Stimulated activated naive CD8-positive, alpha-beta T cell treated with anti-CD3 and anti-CD28 coated beads, Interleukin-15, Interleukin-2, amounts not matched to agents 100 ng/mL and 50 ng/mL, for 24 hours (primary cell): ENCODE measurements at regions not wholly inside any gene's neighbourhood (a gene's known extent, or its start where the extent isn't known, plus 50 kb on each side); places are given as distances from the start of the nearest gene placed in this dataset.

Experiments
- H3K27ac Mint-ChIP-seq: one replicate; pipeline ENCODE4 v1.8.0; 2021; ENCODE audit warnings: mild to moderate bottlenecking, mixed read lengths
- H3K27me3 Mint-ChIP-seq: one replicate; pipeline ENCODE4 v1.8.0; 2021; ENCODE audit warnings: mixed read lengths
- H3K36me3 Mint-ChIP-seq: one replicate; pipeline ENCODE4 v1.8.0; 2021; ENCODE audit warnings: low read depth, mixed read lengths
- H3K4me1 Mint-ChIP-seq: one replicate; pipeline ENCODE4 v1.8.0; 2021; ENCODE audit warnings: low read depth, mixed read lengths
- H3K4me3 Mint-ChIP-seq: one replicate; pipeline ENCODE4 v1.8.0; 2021; ENCODE audit warnings: mild to moderate bottlenecking, mixed read lengths
- H3K9me3 Mint-ChIP-seq: one replicate; pipeline ENCODE4 v1.8.0; 2021; ENCODE audit warnings: mixed read lengths

GRCh38 chr3:124512881-124513609, 217.2 kb upstream of the UMPS start:
- Mint-ChIP-seq H3K27ac (no peak overlapping the region), H3K36me3 (no peaks in the 10 kb centered on the region), H3K4me3 (no peak overlapping the region), H3K27me3 (peaks cover 28% of the 10 kb centered on the region), H3K9me3 (no peaks in the 10 kb centered on the region), H3K4me1 (no peaks in the 10 kb centered on the region)

- Mint-ChIP-seq H3K9me3 (no peaks in the 10 kb centered on the region), H3K27me3 (peaks cover 29% of the 10 kb centered on the region), H3K36me3 (no peaks in the 10 kb centered on the region), H3K4me3 (no peak overlapping the region), H3K4me1 (no peaks in the 10 kb centered on the region), H3K27ac (no peak overlapping the region)
Observed at GRCh38 chr3:124513610-124513997, 216.6 kb upstream of the UMPS start.

GRCh38 chr3:124514683-124515082, 215.6 kb upstream of the UMPS start:
- Mint-ChIP-seq H3K27ac (no peak overlapping the region), H3K4me1 (no peaks in the 10 kb centered on the region), H3K27me3 (peaks cover 38% of the 10 kb centered on the region), H3K9me3 (no peaks in the 10 kb centered on the region), H3K36me3 (no peaks in the 10 kb centered on the region), H3K4me3 (no peak overlapping the region)

- H3K27me3 Mint-ChIP-seq: peaks cover 38% of the 10 kb centered on the region
Observed at GRCh38 chr3:124516333-124516732, 213.9 kb upstream of the UMPS start.

GRCh38 chr3:124517306-124517705, 212.9 kb upstream of the UMPS start:
- Mint-ChIP-seq H3K27ac (no peak overlapping the region), H3K36me3 (no peaks in the 10 kb centered on the region), H3K4me1 (no peaks in the 10 kb centered on the region), H3K4me3 (no peak overlapping the region), H3K9me3 (no peaks in the 10 kb centered on the region), H3K27me3 (peaks cover 31% of the 10 kb centered on the region)

More at GRCh38 chr3:124516333-124516732, 213.9 kb upstream of the UMPS start:
- no peaks in the 10 kb centered on the region for H3K9me3 Mint-ChIP-seq
- H3K27ac Mint-ChIP-seq: no peak overlapping the region
- no peaks in the 10 kb centered on the region for H3K36me3 Mint-ChIP-seq
- no peak overlapping the region for H3K4me3 Mint-ChIP-seq
- no peaks in the 10 kb centered on the region for H3K4me1 Mint-ChIP-seq

- Mint-ChIP-seq H3K27me3 (peaks cover 32% of the 10 kb centered on the region), H3K4me1 (no peaks in the 10 kb centered on the region), H3K4me3 (no peak overlapping the region), H3K36me3 (no peaks in the 10 kb centered on the region), H3K9me3 (no peaks in the 10 kb centered on the region), H3K27ac (no peak overlapping the region)
Observed at GRCh38 chr3:124518350-124518749, 211.9 kb upstream of the UMPS start.

- H3K9me3 Mint-ChIP-seq: no peaks in the 10 kb centered on the region
- peaks cover 34% of the 10 kb centered on the region for H3K27me3 Mint-ChIP-seq
- no peak overlapping the region for H3K4me3 Mint-ChIP-seq
- H3K4me1 Mint-ChIP-seq: no peaks in the 10 kb centered on the region
- no peak overlapping the region for H3K27ac Mint-ChIP-seq
- H3K36me3 Mint-ChIP-seq: no peaks in the 10 kb centered on the region
Observed at GRCh38 chr3:124519591-124520194, 210.6 kb upstream of the UMPS start.

- H3K27ac Mint-ChIP-seq: no peak overlapping the region
- H3K4me1 Mint-ChIP-seq: no peaks in the 10 kb centered on the region
- no peak overlapping the region for H3K4me3 Mint-ChIP-seq
- no peaks in the 10 kb centered on the region for H3K36me3 Mint-ChIP-seq
- no peaks in the 10 kb centered on the region for H3K9me3 Mint-ChIP-seq
- H3K27me3 Mint-ChIP-seq: peaks cover 34% of the 10 kb centered on the region
Observed at GRCh38 chr3:124520970-124521369, 209.3 kb upstream of the UMPS start.

GRCh38 chr3:124522082-124522625, 208.1 kb upstream of the UMPS start:
- H3K4me1 Mint-ChIP-seq: no peaks in the 10 kb centered on the region
- no peak overlapping the region for H3K27ac Mint-ChIP-seq
- peaks cover 36% of the 10 kb centered on the region for H3K27me3 Mint-ChIP-seq
- H3K4me3 Mint-ChIP-seq: no peak overlapping the region
- no peaks in the 10 kb centered on the region for H3K9me3 Mint-ChIP-seq
- H3K36me3 Mint-ChIP-seq: no peaks in the 10 kb centered on the region

GRCh38 chr3:124526601-124527000, 203.7 kb upstream of the UMPS start:
- H3K4me1 Mint-ChIP-seq: no peaks in the 10 kb centered on the region
- peaks cover 33% of the 10 kb centered on the region for H3K27me3 Mint-ChIP-seq
- H3K27ac Mint-ChIP-seq: no peak overlapping the region
- no peak overlapping the region for H3K4me3 Mint-ChIP-seq
- no peaks in the 10 kb centered on the region for H3K9me3 Mint-ChIP-seq
- no peaks in the 10 kb centered on the region for H3K36me3 Mint-ChIP-seq

GRCh38 chr3:124529826-124530571, 200.3 kb upstream of the UMPS start:
- peaks cover 35% of the 10 kb centered on the region for H3K27me3 Mint-ChIP-seq
- H3K9me3 Mint-ChIP-seq: no peaks in the 10 kb centered on the region
- no peaks in the 10 kb centered on the region for H3K4me1 Mint-ChIP-seq
- no peak overlapping the region for H3K4me3 Mint-ChIP-seq
- no peaks in the 10 kb centered on the region for H3K36me3 Mint-ChIP-seq
- no peak overlapping the region for H3K27ac Mint-ChIP-seq

GRCh38 chr3:124530916-124531315, 199.3 kb upstream of the UMPS start:
- no peaks in the 10 kb centered on the region for H3K36me3 Mint-ChIP-seq
- no peaks in the 10 kb centered on the region for H3K9me3 Mint-ChIP-seq
- H3K27ac Mint-ChIP-seq: no peak overlapping the region
- peaks cover 39% of the 10 kb centered on the region for H3K27me3 Mint-ChIP-seq
- H3K4me3 Mint-ChIP-seq: no peak overlapping the region
- H3K4me1 Mint-ChIP-seq: no peaks in the 10 kb centered on the region

- Mint-ChIP-seq H3K27ac (no peak overlapping the region), H3K9me3 (no peaks in the 10 kb centered on the region), H3K36me3 (no peaks in the 10 kb centered on the region), H3K4me3 (no peak overlapping the region), H3K4me1 (no peaks in the 10 kb centered on the region), H3K27me3 (peaks cover 34% of the 10 kb centered on the region)
Observed at GRCh38 chr3:124532071-124532470, 198.2 kb upstream of the UMPS start.

- H3K27ac Mint-ChIP-seq: no peak overlapping the region
- H3K4me3 Mint-ChIP-seq: no peak overlapping the region
- no peaks in the 10 kb centered on the region for H3K36me3 Mint-ChIP-seq
- H3K27me3 Mint-ChIP-seq: peaks cover 26% of the 10 kb centered on the region
- H3K9me3 Mint-ChIP-seq: no peaks in the 10 kb centered on the region
- H3K4me1 Mint-ChIP-seq: no peaks in the 10 kb centered on the region
Observed at GRCh38 chr3:124535306-124535705, 194.9 kb upstream of the UMPS start.

GRCh38 chr3:124540550-124541211, 189.6 kb upstream of the UMPS start:
- Mint-ChIP-seq H3K4me1 (no peaks in the 10 kb centered on the region), H3K9me3 (no peaks in the 10 kb centered on the region), H3K4me3 (no peak overlapping the region), H3K36me3 (no peaks in the 10 kb centered on the region), H3K27me3 (peaks cover 10% of the 10 kb centered on the region), H3K27ac (no peak overlapping the region)
